Stimulated activated naive CD8-positive, alpha-beta T cell treated with anti-CD3 and anti-CD28 coated beads, Interleukin-15, amount 100 ng/mL, for 72 hours (primary cell): ENCODE measurements at regions not wholly inside any gene's neighbourhood (a gene's known extent, or its start where the extent isn't known, plus 50 kb on each side); places are given as distances from the start of the nearest gene placed in this dataset.
"Not testable (repeated sequence)": the region's sequence is repeated elsewhere in the genome, so short reads cannot be mapped to it uniquely, and the experiment has no call there.

Experiments
- ATAC-seq: fragments of 150-1000 bp; cut with Tn5 transposase; 2 replicates; pipeline ENCODE4 v1.10.0; 2021; ENCODE audit warnings: mild to moderate bottlenecking, moderate library complexity
- DNase-seq, 2 donors: peaks; one replicate each; pipeline ENCODE4 v3.0.0; 2021 to 2022
- H3K27ac Mint-ChIP-seq, 2 donors: one replicate each; pipeline ENCODE4 v1.8.0; 2022; ENCODE audit warnings: mild to moderate bottlenecking in 2 of 2, mixed read lengths in 2 of 2, moderate library complexity in 2 of 2
- H3K27me3 Mint-ChIP-seq: one replicate; pipeline ENCODE4 v1.8.0; 2022; ENCODE audit warnings: mixed read lengths
- H3K4me1 Mint-ChIP-seq: one replicate; pipeline ENCODE4 v1.8.0; 2022; ENCODE audit warnings: mild to moderate bottlenecking, mixed read lengths
- H3K4me3 Mint-ChIP-seq, 2 donors: one replicate each; pipeline ENCODE4 v1.8.0; 2022; ENCODE audit warnings: mild to moderate bottlenecking in 2 of 2, mixed read lengths in 2 of 2, moderate library complexity in 1 of 2
- H3K9me3 Mint-ChIP-seq, 2 donors: one replicate each; pipeline ENCODE4 v1.8.0; 2022; ENCODE audit warnings: mixed read lengths in 2 of 2

- not testable (repeated sequence) for H3K9me3 Mint-ChIP-seq, H3K27me3 Mint-ChIP-seq
- peak; percentile 76 to 83 for DNase-seq
- Mint-ChIP-seq H3K27ac (peak overlapping the region; percentile 96 to 99), H3K4me1 (peaks cover 45% of the 10 kb centered on the region), H3K4me3 (peak overlapping the region; percentile 86 to 89)
- ATAC-seq = peak; percentile 91
Observed at GRCh38 chr6:27830600-27831433, 81.4 kb downstream of the OR2B2 start.

- Mint-ChIP-seq H3K4me1 (peaks cover 49% of the 10 kb centered on the region), H3K4me3 (peak overlapping the region; percentile 86 to 89), H3K27ac (peak overlapping the region; percentile 96 to 99), H3K27me3 (no peaks in the 10 kb centered on the region), H3K9me3 (no peaks in the 10 kb centered on the region)
- DNase-seq (no peak), ATAC-seq (no peak)
Observed at GRCh38 chr6:27830212-27830599, 82.0 kb downstream of the OR2B2 start.

DNA sequence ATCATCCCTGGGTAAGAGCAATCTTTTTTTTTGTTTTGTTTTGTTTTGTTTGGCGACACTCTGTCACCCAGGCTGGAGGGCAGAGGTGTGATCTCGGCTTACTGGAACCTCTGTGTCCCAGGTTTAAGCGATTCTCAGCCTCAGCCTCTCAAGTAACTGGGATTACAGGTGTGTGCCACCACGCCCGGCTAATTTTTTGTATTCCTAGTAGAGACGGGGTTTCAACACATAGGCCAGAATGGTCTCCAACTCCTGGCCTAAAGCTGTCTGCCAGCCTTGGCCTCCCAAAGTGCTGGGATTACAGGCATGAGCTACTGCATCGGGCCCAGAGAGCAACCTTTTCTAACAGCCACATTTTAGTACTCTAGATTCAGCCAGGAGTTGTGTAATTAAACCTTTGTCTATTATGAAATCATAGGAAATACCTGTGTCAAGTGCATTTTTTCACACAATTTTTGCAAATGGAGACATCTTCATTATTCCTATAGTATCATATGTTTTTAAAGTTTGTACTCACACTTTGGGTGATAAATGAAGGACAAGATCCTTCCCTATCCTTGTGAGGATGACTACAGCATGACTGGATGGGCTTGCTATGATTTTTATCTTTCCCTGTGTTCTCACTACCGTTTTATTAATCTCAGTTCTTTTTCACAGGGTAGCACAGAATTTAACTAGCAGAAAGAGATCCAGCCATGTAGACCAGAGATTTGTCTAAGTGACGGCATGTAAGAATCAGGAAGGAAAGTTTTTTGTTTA, 82.6 kb downstream of the OR2B2 start:
- no peak for DNase-seq
- H3K27me3 Mint-ChIP-seq = no peaks in the 10 kb centered on the region
- peaks cover 50% of the 10 kb centered on the region for H3K4me1 Mint-ChIP-seq
- H3K4me3 Mint-ChIP-seq = peak overlapping the region; percentile 86 to 89
- peak overlapping the region; percentile 96 to 99 for H3K27ac Mint-ChIP-seq
- no peaks in the 10 kb centered on the region for H3K9me3 Mint-ChIP-seq
- no peak for ATAC-seq

DNA sequence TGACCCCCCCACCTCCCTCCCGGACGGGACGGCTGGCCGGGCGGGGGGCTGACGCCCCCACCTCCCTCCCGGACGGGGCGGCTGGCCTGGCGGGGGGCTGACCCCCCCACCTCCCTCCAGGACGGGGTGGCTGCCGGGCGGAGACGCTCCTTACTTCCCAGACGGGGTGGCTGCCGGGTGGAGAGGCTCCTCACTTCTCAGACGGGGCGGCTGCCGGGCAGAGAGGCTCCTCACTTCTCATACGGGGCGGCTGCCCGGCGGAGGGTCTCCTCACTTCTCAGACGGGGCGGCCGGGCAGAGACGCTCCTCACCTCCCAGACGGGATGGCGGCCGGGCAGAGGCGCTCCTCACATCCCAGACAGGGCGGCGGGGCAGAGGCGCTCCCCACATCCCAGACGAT, 84.7 kb downstream of the OR2B2 start:
- H3K27ac Mint-ChIP-seq, H3K4me3 Mint-ChIP-seq, H3K9me3 Mint-ChIP-seq, H3K27me3 Mint-ChIP-seq, DNase-seq, ATAC-seq: not testable (repeated sequence)
- peaks cover 53% of the 10 kb centered on the region for H3K4me1 Mint-ChIP-seq

DNA sequence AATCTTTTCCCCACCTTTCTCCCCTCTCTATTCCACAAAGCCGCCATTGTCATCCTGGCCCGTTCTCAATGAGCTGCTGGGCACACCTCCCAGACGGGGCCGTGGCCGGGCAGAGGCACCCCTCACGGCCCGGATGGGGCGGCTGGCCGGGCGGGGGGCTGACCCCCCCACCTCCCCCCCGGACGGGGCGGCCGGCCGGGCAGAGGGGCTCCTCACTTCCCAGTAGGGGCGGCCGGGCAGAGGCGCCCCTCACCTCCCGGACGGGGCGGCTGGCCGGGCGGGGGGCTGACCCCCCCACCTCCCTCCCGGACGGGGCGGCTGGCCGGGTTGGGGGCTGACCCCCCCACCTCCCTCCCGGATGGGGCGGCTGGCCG, 85.6 kb downstream of the OR2B2 start:
- H3K27me3 Mint-ChIP-seq, H3K9me3 Mint-ChIP-seq, H3K4me3 Mint-ChIP-seq, ATAC-seq, DNase-seq: not testable (repeated sequence)
- H3K4me1 Mint-ChIP-seq = peaks cover 53% of the 10 kb centered on the region
- peak overlapping the region in 1 of 2 donors; percentile 85 for H3K27ac Mint-ChIP-seq

GRCh38 chr6:27825848-27826611, 86.2 kb downstream of the OR2B2 start:
- Mint-ChIP-seq H3K4me3 (peak overlapping the region; percentile 73), H3K27ac (peak overlapping the region; percentile 85 to 86), H3K4me1 (peaks cover 52% of the 10 kb centered on the region)
- not testable (repeated sequence) for H3K27me3 Mint-ChIP-seq, H3K9me3 Mint-ChIP-seq, ATAC-seq, DNase-seq

GRCh38 chr6:27825025-27825793, 87.0 kb downstream of the OR2B2 start:
- peak overlapping the region; percentile 96 to 99 for H3K27ac Mint-ChIP-seq
- no peaks in the 10 kb centered on the region for H3K9me3 Mint-ChIP-seq
- ATAC-seq (peak; percentile 2), DNase-seq (no peak)
- H3K27me3 Mint-ChIP-seq = no peaks in the 10 kb centered on the region
- H3K4me3 Mint-ChIP-seq = peak overlapping the region; percentile 73 to 86
- H3K4me1 Mint-ChIP-seq = peaks cover 45% of the 10 kb centered on the region

DNA sequence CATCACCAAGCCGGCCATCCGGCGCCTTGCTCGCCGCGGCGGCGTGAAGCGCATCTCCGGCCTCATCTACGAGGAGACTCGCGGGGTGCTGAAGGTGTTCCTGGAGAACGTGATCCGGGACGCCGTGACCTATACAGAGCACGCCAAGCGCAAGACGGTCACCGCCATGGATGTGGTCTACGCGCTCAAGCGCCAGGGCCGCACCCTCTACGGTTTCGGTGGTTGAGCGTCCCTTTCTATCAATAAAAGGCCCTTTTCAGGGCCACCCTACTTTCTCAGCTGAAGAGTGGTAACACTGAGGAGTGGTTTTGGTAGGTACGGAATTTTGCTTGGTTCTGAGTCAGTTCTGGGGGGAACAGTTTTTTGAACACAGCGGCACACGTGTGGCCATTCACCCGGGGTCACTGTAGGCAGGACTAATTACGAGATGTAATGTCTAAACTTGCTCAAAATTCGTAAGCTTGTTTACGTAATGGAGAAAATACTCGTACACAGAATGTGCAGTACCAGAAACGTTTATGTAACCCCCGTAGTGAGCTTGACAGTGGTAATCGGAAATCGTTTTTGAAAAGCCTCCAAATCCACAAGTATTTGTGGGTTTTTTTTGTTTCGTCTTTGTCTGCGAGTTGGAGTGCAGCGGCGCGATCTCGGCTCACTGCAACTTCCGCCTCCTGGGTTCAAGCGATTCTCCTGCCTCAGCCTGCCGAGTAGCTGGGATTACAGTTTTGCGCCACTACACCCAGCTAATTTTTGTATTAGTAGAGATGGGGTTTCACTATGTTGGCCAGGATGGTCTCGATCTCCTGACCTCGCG, 87.8 kb downstream of the OR2B2 start:
- not testable (repeated sequence) for H3K9me3 Mint-ChIP-seq, H3K27me3 Mint-ChIP-seq
- peak; percentile 78 to 85 for DNase-seq

DNA sequence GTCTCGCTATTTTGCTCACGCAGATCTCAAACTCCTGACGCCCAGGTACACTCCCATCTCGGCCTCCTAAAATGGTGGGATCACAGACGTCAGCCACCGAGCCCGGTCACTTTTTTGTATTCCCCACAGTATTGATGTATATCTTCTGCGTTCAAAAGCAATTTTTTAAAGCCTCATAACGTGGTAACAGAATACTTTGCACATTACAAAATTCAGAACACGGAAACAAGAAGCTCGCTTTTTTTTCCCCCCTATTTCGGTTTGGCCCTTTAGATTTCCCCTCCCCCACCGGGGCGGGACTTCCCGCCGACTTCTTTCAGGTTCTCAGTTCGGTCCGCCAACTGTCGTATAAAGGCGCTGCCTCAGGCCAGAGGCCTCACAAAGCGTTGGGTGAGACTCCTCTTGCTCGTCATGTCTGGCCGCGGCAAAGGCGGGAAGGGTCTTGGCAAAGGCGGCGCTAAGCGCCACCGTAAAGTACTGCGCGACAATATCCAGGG, 88.4 kb downstream of the OR2B2 start:
- Mint-ChIP-seq H3K27ac (peak overlapping the region; percentile 97 to 99), H3K4me1 (peaks cover 41% of the 10 kb centered on the region), H3K4me3 (peak overlapping the region; percentile 73 to 85)
- H3K27me3 Mint-ChIP-seq, H3K9me3 Mint-ChIP-seq: not testable (repeated sequence)
- ATAC-seq (peak; percentile 80), DNase-seq (peak; percentile 86 to 87)

More for the DNA sequence above, 87.8 kb downstream of the OR2B2 start:
- peak overlapping the region; percentile 96 to 99 for H3K27ac Mint-ChIP-seq
- peaks cover 45% of the 10 kb centered on the region for H3K4me1 Mint-ChIP-seq
- H3K4me3 Mint-ChIP-seq = peak overlapping the region; percentile 73 to 86
- ATAC-seq = peak; percentile 88

GRCh38 chr6:27816906-27817305, 95.3 kb downstream of the OR2B2 start:
- H3K4me3 Mint-ChIP-seq = no peak overlapping the region

DNA sequence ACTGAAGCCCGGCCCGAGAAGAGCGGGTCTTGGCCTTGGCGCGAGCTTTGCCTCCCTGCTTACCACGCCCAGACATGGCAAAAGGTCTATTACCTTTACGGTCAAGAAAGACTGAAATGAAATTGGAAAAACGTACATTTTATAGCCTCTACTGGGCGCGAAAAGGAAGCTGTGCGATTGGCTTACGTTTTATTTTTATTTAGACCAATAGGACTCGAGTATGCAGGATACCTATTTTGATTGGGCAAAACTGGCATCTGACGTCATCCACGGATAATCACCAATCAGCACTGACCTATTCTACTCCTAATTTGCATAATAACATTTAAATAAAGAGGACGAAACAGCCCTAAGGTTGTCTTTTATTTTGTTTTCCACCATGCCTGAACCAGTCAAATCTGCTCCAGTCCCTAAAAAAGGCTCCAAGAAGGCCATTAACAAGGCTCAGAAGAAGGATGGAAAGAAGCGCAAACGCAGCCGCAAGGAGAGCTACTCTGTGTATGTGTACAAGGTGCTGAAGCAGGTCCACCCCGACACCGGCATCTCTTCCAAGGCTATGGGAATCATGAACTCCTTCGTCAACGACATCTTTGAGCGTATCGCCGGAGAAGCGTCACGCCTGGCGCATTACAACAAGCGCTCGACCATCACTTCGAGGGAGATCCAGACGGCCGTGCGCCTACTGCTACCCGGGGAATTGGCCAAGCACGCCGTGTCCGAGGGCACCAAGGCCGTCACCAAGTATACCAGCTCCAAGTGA, 97.4 kb downstream of the OR2B2 start:
- Mint-ChIP-seq H3K4me1 (peaks cover 71% of the 10 kb centered on the region), H3K4me3 (peak overlapping the region; percentile 74 to 80), H3K27me3 (no peaks in the 10 kb centered on the region), H3K9me3 (no peaks in the 10 kb centered on the region), H3K27ac (peak overlapping the region; percentile 94 to 99)
- ATAC-seq = peak; percentile 73
- DNase-seq = peak; percentile 79 to 86

More at GRCh38 chr6:27816906-27817305, 95.3 kb downstream of the OR2B2 start:
- Mint-ChIP-seq H3K4me1 (peaks cover 57% of the 10 kb centered on the region), H3K27me3 (no peaks in the 10 kb centered on the region), H3K27ac (peak overlapping the region in 1 of 2 donors; percentile 9), H3K9me3 (no peaks in the 10 kb centered on the region)
- no peak for DNase-seq
- ATAC-seq = no peak

GRCh38 chr6:27814415-27814664, 97.9 kb downstream of the OR2B2 start:
- Mint-ChIP-seq H3K27ac (peak overlapping the region; percentile 94 to 99), H3K4me3 (peak overlapping the region; percentile 74 to 80), H3K4me1 (peaks cover 68% of the 10 kb centered on the region)
- ATAC-seq, H3K9me3 Mint-ChIP-seq, H3K27me3 Mint-ChIP-seq, DNase-seq: not testable (repeated sequence)

DNA sequence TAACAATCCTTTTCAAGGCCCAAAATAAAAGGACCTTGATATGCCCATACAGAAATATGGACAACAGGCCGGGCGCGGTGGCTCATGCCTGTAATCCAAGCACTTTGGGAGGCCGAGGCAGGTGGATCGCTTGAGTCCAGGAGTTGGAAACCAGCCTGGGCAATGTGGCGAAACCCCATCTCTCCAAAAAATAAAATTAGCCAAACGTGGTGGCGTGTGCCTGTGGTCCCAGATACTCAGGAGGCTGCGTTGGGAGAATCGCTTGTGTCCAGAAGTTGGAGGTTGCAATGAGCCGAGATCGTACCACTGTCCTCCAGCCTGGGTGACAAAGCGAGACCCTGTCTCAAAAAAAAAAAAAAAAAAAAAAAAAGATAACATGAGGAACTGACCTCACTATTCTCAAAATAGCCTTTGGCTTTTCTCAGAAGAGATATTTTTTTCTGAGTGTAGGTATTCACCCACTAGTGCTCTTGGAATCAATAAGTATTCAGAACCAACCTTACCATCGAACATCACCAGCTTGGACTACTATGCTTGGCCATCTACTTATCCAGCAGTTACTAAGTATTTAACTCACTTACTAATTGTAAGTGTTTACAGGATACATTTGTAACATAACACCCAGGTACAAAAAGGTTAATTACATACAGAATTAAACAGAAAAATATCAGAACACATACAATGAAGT, 99.2 kb downstream of the OR2B2 start:
- Mint-ChIP-seq H3K9me3 (no peaks in the 10 kb centered on the region), H3K27me3 (no peaks in the 10 kb centered on the region), H3K27ac (peak overlapping the region; percentile 94 to 99), H3K4me1 (peaks cover 80% of the 10 kb centered on the region), H3K4me3 (peak overlapping the region; percentile 41 to 80)
- DNase-seq = no peak
- no peak for ATAC-seq
